ENCODE measurements at regions not wholly inside any gene's neighbourhood (a gene's known extent, or its start where the extent isn't known, plus 50 kb on each side); places are given as distances from the start of the nearest gene placed in this dataset.

DNA sequence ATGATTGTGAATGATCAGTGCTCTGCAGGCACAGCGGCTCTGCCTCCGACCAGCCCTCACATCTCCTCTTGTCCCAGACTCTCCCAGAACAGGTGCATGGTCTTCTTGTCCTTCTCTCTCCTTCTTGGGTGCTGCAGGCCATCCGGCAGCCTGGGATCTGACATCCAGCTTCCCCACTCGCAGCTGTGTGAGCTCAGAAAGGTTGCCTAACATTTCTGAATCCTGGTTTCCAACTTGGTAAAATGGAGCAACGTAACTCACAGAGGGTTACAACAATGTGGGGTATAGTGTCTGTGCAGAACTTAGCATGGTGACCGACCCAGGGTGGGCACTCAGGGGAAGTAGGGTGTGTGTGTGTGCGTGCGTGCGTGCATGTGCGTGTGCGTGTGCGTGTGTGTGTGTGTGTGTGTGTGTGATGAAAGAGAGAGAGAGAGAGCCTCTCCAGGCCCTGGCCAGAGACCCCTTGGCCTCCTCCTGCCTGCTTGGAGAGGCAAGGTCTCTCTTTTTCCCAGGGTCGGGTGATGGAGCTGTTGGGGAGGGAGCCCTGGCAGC is 110.1 kb downstream of the SNX5 start:
- Histone ChIP-seq H3K27ac (ENCODE audit: insufficient read depth, low read length, poor library complexity, severe bottlenecking) (no peak overlapping the region), H3K4me3 (ENCODE audit: insufficient read depth, low read depth, low read length, poor library complexity, severe bottlenecking) (no peak overlapping the region), H3K27me3 (replicated peaks; ENCODE audit: control insufficient read depth, insufficient read depth, low read length, poor library complexity, severe bottlenecking) (no peaks in the 10 kb centered on the region), H3K36me3 (ENCODE audit: control insufficient read depth, insufficient read depth, low read length) (no peaks in the 10 kb centered on the region), H3K9me3 (ENCODE audit: control insufficient read depth, low read length) (no peaks in the 10 kb centered on the region), H3K4me1 (ENCODE audit: control insufficient read depth, insufficient read depth, low read length, poor library complexity, severe bottlenecking) (peaks cover 8% of the 10 kb centered on the region)
- DNase-seq = no peak

GRCh38 chr20:17857639-17858449 is 110.8 kb downstream of the SNX5 start:
- Histone ChIP-seq H3K27me3 (replicated peaks; ENCODE audit: control insufficient read depth, insufficient read depth, low read length, poor library complexity, severe bottlenecking) (no peaks in the 10 kb centered on the region), H3K36me3 (ENCODE audit: control insufficient read depth, insufficient read depth, low read length) (no peaks in the 10 kb centered on the region), H3K4me3 (ENCODE audit: insufficient read depth, low read depth, low read length, poor library complexity, severe bottlenecking) (no peak overlapping the region), H3K4me1 (ENCODE audit: control insufficient read depth, insufficient read depth, low read length, poor library complexity, severe bottlenecking) (peaks cover 8% of the 10 kb centered on the region), H3K27ac (ENCODE audit: insufficient read depth, low read length, poor library complexity, severe bottlenecking) (no peak overlapping the region), H3K9me3 (ENCODE audit: control insufficient read depth, low read length) (no peaks in the 10 kb centered on the region)
- DNase-seq = no peak

GRCh38 chr20:17856837-17857605 is 111.6 kb downstream of the SNX5 start:
- DNase-seq = no peak
- peaks cover 8% of the 10 kb centered on the region for H3K4me1 ChIP-seq (ENCODE audit: control insufficient read depth, insufficient read depth, low read length, poor library complexity, severe bottlenecking)

GRCh38 chr20:17856024-17856564 is 112.5 kb downstream of the SNX5 start:
- no peak overlapping the region for H3K4me3 ChIP-seq (ENCODE audit: insufficient read depth, low read depth, low read length, poor library complexity, severe bottlenecking)
- no peaks in the 10 kb centered on the region for H3K36me3 ChIP-seq (ENCODE audit: control insufficient read depth, insufficient read depth, low read length)
- no peaks in the 10 kb centered on the region for H3K9me3 ChIP-seq (ENCODE audit: control insufficient read depth, low read length)
- peaks cover 8% of the 10 kb centered on the region for H3K4me1 ChIP-seq (ENCODE audit: control insufficient read depth, insufficient read depth, low read length, poor library complexity, severe bottlenecking)
- DNase-seq = no peak
- H3K27me3 ChIP-seq (replicated peaks; ENCODE audit: control insufficient read depth, insufficient read depth, low read length, poor library complexity, severe bottlenecking) = no peaks in the 10 kb centered on the region
- no peak overlapping the region for H3K27ac ChIP-seq (ENCODE audit: insufficient read depth, low read length, poor library complexity, severe bottlenecking)

More at GRCh38 chr20:17856837-17857605, 111.6 kb downstream of the SNX5 start:
- Histone ChIP-seq H3K27ac (ENCODE audit: insufficient read depth, low read length, poor library complexity, severe bottlenecking) (no peak overlapping the region), H3K9me3 (ENCODE audit: control insufficient read depth, low read length) (no peaks in the 10 kb centered on the region), H3K4me3 (ENCODE audit: insufficient read depth, low read depth, low read length, poor library complexity, severe bottlenecking) (no peak overlapping the region), H3K36me3 (ENCODE audit: control insufficient read depth, insufficient read depth, low read length) (no peaks in the 10 kb centered on the region), H3K27me3 (replicated peaks; ENCODE audit: control insufficient read depth, insufficient read depth, low read length, poor library complexity, severe bottlenecking) (no peaks in the 10 kb centered on the region)

GRCh38 chr20:17854307-17854903 is 114.2 kb downstream of the SNX5 start:
- no peaks in the 10 kb centered on the region for H3K27me3 ChIP-seq (replicated peaks; ENCODE audit: control insufficient read depth, insufficient read depth, low read length, poor library complexity, severe bottlenecking)
- no peaks in the 10 kb centered on the region for H3K36me3 ChIP-seq (ENCODE audit: control insufficient read depth, insufficient read depth, low read length)
- no peak for DNase-seq
- H3K27ac ChIP-seq (ENCODE audit: insufficient read depth, low read length, poor library complexity, severe bottlenecking) = no peak overlapping the region
- peaks cover 6% of the 10 kb centered on the region for H3K4me1 ChIP-seq (ENCODE audit: control insufficient read depth, insufficient read depth, low read length, poor library complexity, severe bottlenecking)
- no peaks in the 10 kb centered on the region for H3K9me3 ChIP-seq (ENCODE audit: control insufficient read depth, low read length)
- no peak overlapping the region for H3K4me3 ChIP-seq (ENCODE audit: insufficient read depth, low read depth, low read length, poor library complexity, severe bottlenecking)

DNA sequence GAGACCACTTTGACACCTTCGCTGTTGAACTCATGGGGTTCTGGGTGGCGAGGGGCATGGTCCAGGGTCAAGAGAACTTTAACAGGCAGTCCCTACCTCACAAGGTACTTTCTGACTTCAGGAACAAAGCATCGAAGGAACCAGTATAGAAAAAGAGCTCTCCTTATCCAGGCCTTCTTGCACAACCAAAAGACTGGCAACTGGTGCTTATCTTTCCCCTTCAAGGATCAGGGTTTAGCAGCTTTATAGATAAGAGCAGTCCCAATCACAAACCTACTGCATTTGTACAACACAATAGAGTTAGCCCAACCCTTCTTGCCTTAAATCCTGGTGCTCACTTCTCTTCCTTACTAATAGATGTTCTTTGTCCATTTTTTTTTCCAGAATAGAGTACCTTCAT is 116.3 kb downstream of the SNX5 start:
- Histone ChIP-seq H3K4me3 (ENCODE audit: insufficient read depth, low read depth, low read length, poor library complexity, severe bottlenecking) (no peak overlapping the region), H3K36me3 (ENCODE audit: control insufficient read depth, insufficient read depth, low read length) (no peaks in the 10 kb centered on the region), H3K9me3 (ENCODE audit: control insufficient read depth, low read length) (no peaks in the 10 kb centered on the region), H3K27me3 (replicated peaks; ENCODE audit: control insufficient read depth, insufficient read depth, low read length, poor library complexity, severe bottlenecking) (no peaks in the 10 kb centered on the region), H3K27ac (ENCODE audit: insufficient read depth, low read length, poor library complexity, severe bottlenecking) (no peak overlapping the region), H3K4me1 (ENCODE audit: control insufficient read depth, insufficient read depth, low read length, poor library complexity, severe bottlenecking) (peaks cover 12% of the 10 kb centered on the region)
- no peak for DNase-seq

- no peak for DNase-seq
- Histone ChIP-seq H3K36me3 (ENCODE audit: control insufficient read depth, insufficient read depth, low read length) (no peaks in the 10 kb centered on the region), H3K27ac (ENCODE audit: insufficient read depth, low read length, poor library complexity, severe bottlenecking) (no peak overlapping the region), H3K27me3 (replicated peaks; ENCODE audit: control insufficient read depth, insufficient read depth, low read length, poor library complexity, severe bottlenecking) (no peaks in the 10 kb centered on the region), H3K4me1 (ENCODE audit: control insufficient read depth, insufficient read depth, low read length, poor library complexity, severe bottlenecking) (peaks cover 12% of the 10 kb centered on the region), H3K4me3 (ENCODE audit: insufficient read depth, low read depth, low read length, poor library complexity, severe bottlenecking) (no peak overlapping the region), H3K9me3 (ENCODE audit: control insufficient read depth, low read length) (no peaks in the 10 kb centered on the region)
Observed at GRCh38 chr20:17850684-17851026, 117.9 kb downstream of the SNX5 start.

DNA sequence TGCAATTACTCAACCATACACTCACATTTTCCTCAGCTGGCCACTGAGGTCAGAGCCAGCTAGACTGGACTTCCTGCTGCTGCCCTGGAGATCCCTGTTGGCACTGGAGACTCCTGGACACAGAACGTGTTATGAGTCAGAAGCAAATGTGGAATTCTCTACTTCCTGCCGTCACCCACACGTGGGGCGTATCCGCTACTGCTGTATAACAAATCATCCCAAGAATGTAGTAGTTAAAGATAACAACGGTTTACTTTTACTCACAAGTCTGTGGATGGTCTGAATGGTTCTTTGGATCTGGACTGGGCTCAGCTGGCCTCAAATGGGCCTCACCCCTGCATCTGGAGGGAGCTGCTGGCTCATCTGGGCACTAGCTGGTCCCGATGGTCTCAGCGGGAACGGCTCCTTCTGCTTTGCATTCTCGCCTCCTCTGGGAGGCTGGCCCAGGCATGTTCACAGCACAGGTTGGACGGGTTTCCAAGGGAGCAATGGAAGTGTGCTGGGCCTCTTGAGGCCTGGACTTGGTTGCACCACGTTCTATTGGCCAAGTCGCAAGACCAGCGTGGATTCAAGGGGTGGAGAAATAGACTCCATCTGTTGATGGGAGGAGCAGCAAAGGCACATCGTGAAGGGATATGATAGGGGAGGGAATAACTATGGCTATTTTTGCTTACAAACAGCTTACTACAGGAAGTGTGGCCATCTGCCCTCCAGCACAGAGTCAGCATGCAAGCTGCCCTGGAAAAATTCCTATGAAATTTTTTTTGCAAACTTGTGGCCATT is 118.5 kb downstream of the SNX5 start:
- Histone ChIP-seq H3K27me3 (replicated peaks; ENCODE audit: control insufficient read depth, insufficient read depth, low read length, poor library complexity, severe bottlenecking) (no peaks in the 10 kb centered on the region), H3K4me3 (ENCODE audit: insufficient read depth, low read depth, low read length, poor library complexity, severe bottlenecking) (no peak overlapping the region), H3K27ac (ENCODE audit: insufficient read depth, low read length, poor library complexity, severe bottlenecking) (no peak overlapping the region), H3K9me3 (ENCODE audit: control insufficient read depth, low read length) (no peaks in the 10 kb centered on the region), H3K36me3 (ENCODE audit: control insufficient read depth, insufficient read depth, low read length) (no peaks in the 10 kb centered on the region), H3K4me1 (ENCODE audit: control insufficient read depth, insufficient read depth, low read length, poor library complexity, severe bottlenecking) (peaks cover 12% of the 10 kb centered on the region)
- DNase-seq = no peak

GRCh38 chr20:17849138-17849900 is 119.3 kb downstream of the SNX5 start:
- H3K27ac ChIP-seq (ENCODE audit: insufficient read depth, low read length, poor library complexity, severe bottlenecking) = no peak overlapping the region
- H3K9me3 ChIP-seq (ENCODE audit: control insufficient read depth, low read length) = no peaks in the 10 kb centered on the region
- no peaks in the 10 kb centered on the region for H3K27me3 ChIP-seq (replicated peaks; ENCODE audit: control insufficient read depth, insufficient read depth, low read length, poor library complexity, severe bottlenecking)
- H3K36me3 ChIP-seq (ENCODE audit: control insufficient read depth, insufficient read depth, low read length) = no peaks in the 10 kb centered on the region
- H3K4me1 ChIP-seq (ENCODE audit: control insufficient read depth, insufficient read depth, low read length, poor library complexity, severe bottlenecking) = peaks cover 12% of the 10 kb centered on the region
- no peak for DNase-seq
- H3K4me3 ChIP-seq (ENCODE audit: insufficient read depth, low read depth, low read length, poor library complexity, severe bottlenecking) = no peak overlapping the region

Measured in effector memory CD4-positive, alpha-beta T cell (primary cell).